HL-60/S4 (cell line): ENCODE measurements at regions not wholly inside any gene's neighbourhood (a gene's known extent, or its start where the extent isn't known, plus 50 kb on each side); places are given as distances from the start of the nearest gene placed in this dataset.

Experiments
- in situ Hi-C: fragments of 300-500 bp; cut with MboI; formaldehyde crosslinking; loops from 2 replicates; pipeline ENCODE4 v1.14.3; 2022; ENCODE audit warnings: low sequenced_read_pairs

DNA sequence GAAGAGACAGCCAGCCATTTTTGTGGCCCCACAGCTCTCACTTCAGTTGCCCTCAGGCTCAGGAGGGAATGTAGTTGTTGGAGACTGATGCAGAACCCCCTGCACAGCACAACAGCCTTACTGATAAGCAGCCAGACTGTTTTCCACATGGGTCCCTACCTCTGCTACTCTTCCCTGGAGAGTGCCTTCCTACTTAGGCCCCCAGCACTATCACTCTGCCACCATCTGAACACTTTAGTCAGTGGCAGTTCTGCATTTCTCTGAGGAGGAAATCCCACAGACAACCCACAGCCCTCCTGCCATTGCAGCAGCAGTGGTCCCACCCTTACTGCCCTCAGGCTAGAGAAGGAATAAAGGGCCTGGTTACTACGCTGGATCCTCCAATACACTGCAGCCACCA, 61.8 kb upstream of the PTPRD start:
- in situ Hi-C loops = no loop called here

DNA sequence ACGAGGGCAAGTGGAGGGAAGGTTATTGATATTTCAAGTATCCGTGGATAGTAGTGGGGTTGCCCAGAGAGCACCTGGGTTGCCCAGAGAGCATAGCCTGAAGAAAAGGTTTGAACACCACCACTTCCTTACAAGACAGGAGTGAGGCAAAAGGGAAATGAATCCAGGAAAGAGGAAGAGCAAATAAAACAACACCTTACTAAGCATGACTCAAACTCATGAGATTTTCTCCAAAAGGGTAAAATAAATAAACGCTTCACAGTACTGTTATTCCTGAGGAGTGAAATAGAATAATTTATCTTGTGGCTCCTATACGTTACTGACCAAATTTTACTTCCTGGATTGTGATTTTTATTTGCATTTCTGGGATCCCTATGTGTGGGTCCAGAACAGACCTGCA, 65.2 kb upstream of the PTPRD start:
- in situ Hi-C loops = no loop called here

DNA sequence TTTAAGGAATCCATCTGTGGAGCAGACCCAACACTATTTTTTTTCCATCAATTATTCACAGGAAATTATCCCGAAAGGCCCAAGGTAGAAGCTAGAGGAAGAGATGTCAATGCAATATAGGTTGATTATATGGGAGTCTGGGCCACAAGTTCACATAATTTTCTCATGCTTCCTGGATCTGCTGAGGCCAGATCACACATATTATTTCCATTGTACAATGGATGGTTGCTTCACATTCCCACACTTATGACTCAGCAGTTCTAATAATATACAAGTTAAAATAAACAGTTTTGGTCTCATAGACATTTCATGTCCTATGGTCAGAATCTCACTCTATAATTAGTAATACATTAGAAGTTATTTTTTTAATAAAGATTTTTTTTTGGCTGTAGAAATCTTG, 66.0 kb upstream of the PTPRD start:
- in situ Hi-C loops = no loop called here

DNA sequence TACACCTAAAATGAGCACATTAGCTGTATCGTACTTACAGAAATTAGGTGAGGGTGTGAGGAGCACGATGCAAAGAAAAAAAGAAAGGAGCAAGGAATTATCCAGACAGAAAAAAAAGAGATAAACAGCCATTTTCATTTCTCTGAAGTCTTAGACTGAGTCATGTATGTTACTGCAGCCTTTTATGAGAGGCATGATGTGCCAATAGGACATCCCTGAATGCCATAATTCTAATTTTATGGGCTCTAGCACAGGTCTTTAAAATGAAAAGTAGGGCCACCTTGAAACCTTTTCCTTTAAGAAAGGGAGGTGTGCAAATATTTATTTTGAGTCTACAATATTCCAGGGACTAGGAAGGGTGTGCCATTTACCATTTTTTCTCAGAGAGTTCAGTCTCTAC, 74.1 kb upstream of the PTPRD start:
- in situ Hi-C loops = no loop called here

DNA sequence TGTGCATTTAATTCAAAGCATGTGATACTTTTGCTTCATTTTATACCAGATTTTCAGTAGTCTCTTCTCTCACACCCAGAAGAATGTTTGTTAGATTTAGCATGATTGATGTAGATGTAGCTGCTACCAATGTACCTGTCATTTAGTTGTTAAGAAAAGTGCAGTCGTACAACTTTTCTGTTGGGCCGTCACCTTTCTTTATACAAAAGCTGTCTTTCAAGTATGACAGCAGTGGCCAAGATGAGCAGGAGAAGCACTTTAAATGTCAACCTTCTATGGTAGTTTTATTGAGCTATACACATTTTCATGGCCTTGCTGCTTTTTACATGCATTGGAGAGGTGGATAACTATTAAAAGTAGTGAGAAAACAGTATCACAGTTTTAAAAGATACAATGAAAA, 77.7 kb upstream of the PTPRD start:
- in situ Hi-C loops = no loop called here

DNA sequence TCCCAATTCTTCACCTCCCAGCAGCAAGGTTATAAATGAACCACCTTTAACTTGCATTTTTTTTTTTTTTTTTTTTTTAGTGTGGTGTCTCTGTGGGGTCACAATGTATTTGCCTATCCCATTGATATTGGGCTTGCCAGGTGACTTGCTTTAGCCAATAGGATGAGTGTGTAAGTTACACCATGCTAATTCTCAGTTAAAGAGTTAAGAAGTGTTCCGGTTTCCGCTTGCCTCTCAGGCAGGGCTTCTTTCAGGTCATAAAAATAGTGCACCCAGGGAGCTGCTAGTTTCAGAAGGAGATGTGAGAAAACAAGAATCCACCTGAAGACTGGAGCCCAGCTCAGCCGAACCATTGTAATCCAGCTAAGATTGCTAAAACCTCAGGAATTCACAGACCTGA, 84.2 kb upstream of the PTPRD start:
- in situ Hi-C loops = no loop called here

DNA sequence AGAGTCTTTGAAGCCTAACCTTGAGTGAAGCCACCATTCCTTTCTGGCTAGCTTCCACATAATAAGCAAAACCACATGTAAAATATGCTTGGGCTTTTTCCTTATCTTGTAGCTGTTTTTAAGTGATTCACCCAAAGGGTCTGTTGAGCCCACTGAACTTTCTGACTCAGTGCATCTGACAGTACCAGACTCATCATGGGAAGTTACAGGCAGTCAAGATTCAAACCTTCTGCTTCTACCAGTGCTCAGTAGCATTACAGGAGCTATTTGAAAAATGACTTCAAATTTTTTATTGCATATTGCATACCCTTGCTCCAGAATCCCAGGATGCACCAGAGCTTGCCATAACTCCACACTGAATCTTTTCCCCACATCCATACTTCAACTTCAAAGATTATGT, 87.5 kb upstream of the PTPRD start:
- in situ Hi-C loops = no loop called here

DNA sequence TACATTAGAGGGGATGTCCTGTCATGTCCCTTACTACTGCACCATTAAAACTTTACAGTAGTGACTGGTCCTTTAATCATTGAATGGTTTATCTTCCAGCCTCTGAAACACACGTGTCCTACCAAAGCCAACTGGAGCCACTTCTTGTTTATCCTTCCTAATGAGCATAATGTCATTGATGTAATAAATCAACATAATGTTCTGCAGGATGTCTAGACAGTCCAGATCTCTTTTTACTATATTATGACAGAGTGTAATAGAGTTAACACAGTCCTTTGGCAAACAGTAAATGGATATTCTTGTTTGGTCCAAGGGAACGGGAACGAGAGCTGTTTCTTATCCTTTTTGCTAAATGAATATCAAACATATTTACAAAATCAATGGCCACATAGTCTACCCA, 88.1 kb upstream of the PTPRD start:
- in situ Hi-C loops = no loop called here

DNA sequence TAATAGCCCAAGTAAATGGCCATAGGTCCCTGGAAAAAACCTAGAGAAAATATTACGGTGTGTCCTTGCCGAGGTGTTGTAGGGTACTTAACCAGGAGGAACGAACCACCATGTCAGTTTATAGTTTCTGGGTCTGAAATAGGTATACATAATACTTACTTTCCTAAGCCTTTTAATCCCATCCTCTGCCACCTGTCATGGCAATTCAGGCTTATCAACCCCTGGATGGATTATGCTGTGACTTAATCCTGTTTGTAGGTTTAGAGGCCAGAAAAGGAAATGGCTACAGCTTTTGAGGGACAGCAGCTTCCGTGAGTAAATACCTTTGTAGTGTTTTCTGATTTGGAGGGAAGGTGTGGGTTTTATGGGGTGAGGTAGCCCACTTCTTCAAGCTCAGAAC, 89.1 kb upstream of the PTPRD start:
- in situ Hi-C loops = no loop called here

DNA sequence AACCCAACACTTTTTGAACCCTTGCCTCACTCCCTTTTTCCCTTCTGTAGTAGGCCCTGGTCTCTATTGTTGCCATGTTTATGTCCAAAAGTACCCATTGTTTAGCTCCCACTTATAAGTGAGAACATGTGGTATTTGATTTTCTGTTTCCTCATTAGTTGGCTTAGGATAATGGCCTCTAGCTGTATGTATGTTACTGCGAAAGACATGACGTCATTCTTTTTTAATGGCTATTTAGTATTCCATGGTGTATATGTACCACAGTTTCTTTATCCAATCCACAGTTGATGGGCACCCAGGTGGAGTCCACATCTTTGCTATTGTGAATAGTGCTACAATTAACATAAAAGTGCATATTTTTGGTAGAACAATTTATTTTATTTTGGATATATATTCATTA, 90.3 kb upstream of the PTPRD start:
- in situ Hi-C loops = no loop called here

DNA sequence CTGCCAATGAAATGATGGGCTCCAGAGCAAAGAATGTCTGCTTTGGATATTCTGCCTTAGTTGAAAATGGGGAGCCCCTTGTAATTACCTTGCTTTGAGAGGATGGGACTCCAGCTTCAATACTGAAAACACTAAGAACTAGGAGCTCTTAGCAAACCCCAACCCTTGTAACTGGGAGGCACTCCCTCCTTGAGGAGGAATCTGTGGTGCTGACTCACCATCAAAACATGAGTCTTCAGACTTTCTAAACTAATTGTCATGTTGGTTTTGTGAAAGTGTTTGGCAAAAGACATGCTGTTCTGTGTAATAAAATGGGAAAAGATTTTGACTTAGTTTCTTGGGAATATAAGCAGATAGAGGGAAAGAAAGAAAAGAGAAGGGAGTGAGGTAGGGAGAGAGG, 91.9 kb upstream of the PTPRD start:
- in situ Hi-C loops = no loop called here

DNA sequence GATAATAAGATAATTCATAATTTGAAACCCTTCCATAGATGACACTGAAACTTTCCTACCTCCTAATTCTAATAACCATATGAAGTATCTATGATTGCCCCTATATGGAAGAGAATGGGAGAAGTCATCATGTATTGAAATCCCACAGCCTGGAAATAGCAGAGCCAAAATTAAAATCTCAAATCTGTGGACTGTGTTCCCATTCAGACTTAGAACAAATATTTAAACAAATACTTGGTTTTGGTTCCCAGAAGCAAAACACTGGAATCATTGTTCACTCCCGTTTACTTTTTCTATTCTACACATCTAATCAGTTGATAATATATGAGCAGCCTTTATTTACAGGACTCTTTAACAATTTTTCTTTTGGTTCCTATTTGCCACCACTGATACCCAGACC, 92.6 kb upstream of the PTPRD start:
- in situ Hi-C loops = no loop called here

DNA sequence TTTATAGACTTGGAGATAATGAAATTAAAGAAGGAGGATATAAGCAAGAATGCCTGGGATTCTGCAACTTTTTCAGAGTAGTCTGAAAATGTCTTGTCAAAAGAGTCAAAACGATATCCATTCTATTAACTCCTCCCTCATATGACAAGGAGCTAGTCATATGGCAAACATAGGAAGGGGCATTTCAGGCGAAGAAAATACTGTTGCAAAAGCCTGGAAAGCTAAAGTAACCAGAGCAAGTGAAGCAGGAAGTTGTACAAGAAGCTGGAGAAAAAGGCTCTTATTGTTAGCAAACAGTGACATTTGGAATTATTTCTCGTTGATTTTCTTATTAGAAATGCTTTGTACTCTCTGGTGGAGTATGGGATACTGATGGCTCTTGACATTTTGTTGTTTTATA, 94.0 kb upstream of the PTPRD start:
- in situ Hi-C loops = no loop called here

DNA sequence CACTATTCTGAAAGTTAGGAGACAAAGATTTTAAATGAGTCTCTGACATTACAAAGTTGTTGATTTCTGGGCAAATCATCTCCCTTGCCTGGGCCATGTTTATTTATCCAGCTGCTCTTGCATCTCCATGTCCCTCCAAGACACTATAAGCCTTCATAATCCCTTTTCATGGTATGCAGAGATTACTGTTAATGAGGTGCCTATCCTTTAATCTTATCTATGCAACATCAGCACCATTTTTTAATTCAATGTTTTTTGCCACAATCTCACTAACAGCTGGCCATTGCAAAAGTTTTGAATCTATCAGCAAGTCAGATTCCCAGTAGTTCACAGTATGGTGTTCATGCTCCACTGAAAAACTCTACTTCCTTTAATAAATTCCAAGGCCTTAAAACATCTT, 108.5 kb upstream of the PTPRD start:
- in situ Hi-C loops = no loop called here

DNA sequence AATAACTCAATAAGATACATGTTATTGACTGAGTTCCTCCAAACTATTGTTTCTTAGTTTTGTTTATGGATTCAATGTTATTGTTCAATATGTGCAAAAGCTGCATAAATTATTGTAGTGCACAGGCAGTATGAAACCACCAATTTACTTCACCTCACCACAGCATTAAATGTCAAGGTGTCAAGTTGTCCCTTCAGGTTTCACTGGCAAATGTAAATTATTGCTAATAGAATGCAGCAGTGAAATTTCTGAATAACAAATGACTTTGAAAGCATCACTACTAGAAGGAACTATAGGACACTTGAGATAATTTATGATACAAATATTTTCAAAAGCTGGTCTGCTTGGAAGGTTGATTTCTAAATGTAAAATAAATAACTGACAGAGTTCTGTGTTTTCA, 116.4 kb upstream of the PTPRD start:
- in situ Hi-C loops = loop anchor here (25.0 kb wide), 1 partner anchor 108 kb away; no protein-coding TSS in a partner anchor

DNA sequence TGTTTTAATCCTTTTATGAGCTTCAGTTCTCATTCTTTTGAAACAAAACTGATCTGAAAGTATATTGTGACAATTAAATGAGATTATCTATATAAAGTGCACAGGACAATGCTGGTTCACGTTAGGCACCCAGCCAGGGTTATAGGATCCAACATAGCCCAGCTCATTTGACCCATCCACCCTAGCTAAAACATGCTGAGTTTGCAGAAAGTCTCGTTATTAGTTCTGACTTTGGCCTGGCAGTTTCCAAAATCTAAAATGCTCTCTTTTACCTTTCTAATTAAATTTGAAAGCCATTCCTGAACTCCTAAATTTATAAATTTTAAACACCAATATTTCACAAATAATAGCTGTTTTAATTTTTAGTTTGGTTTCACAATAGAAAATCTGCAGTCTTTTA, 131.9 kb upstream of the PTPRD start:
- in situ Hi-C loops = loop anchor here (25.0 kb wide), 1 partner anchor 93 kb away; no protein-coding TSS in a partner anchor

DNA sequence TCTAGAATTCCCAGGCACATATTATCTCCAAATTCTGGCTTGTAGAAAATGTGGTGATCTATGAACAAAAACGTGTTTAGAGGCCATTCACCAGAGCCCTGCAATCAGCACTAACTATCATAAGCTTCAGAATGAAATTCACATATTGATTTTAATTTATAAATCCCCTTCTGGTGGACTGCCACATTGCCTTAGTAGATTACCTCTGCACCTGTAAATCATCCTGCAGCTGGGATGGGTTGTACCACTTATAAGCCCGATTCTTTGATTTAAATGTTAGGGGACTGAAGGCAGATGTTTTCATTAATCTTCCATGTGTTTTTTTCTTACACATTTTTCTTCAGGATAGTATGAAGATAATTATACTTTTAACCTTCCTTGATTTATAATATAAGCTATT, 140.7 kb upstream of the PTPRD start:
- in situ Hi-C loops = no loop called here

DNA sequence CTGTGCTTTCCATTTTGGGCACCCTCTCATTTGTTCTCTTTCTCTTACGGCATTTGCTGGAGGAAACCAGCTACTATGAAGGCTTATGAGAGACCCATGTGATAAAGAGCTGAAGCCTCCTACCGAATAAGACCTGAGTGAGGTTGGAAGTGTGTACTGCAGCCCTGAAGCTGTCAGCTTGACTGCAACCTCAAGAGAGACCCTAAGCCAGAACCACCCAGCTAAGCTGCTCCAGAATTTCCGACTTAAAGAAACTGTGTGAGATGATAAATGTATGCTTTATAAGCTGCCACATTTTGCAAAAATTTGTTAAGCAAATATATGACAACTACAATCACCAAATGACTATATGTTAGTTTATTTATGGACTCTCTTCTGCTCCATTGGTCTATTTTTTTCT, 151.7 kb upstream of the PTPRD start:
- in situ Hi-C loops = no loop called here

DNA sequence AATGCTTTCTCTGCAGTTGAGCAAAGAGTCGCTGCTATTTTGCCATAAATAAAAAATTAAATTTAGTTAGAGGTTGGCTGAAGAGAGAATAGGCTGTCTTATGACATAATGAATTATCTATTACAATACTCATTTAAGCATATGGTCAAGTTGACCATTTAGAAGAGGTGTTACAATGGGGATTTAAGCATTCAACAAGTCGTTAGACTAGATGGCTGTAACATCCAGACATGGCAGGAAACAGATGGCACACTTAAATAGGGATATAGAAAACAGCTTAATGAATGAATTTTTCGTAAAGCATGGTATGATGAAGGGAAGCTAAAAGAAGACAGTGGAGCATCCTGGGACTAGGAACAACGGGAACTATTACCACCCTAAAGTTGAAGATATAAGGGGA, 160.3 kb upstream of the PTPRD start:
- in situ Hi-C loops = no loop called here

DNA sequence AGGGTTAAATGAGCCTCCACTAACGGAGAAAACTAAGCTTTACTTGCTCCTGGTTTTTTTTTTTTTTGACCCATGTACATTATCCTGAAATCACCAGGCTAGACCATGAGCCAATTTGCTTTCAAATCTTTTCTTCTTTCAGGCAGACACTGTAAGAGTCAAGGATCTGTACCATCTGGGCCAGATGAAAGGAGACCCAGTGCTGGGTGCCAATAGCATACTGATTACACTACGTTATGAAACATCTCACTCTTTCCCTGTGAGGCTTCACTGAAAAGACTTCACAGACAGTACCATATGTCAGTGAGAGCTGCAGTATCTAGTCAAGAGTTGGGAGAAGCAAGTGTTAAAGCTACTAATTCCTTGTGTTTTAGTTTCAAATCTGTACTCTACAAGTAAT, 161.2 kb upstream of the PTPRD start:
- in situ Hi-C loops = no loop called here

DNA sequence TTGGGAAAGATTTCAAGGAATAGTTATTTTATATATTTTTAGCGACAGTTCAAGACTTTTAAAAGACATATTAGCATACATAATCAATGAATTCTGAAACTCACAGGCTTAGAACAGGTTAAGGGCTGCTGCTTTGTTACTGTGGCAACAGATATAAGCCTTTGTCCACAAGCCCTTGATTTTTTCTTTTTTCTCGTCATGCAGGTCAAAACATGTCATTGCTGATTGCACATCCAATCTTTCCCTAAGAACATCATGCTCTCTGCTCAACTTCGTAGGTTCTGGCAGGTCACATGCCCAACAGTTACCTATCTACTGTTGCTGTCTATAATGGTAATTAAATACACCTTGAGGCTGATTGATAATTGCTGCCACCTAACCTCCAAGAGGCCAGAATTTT, 172.5 kb upstream of the PTPRD start:
- in situ Hi-C loops = no loop called here

DNA sequence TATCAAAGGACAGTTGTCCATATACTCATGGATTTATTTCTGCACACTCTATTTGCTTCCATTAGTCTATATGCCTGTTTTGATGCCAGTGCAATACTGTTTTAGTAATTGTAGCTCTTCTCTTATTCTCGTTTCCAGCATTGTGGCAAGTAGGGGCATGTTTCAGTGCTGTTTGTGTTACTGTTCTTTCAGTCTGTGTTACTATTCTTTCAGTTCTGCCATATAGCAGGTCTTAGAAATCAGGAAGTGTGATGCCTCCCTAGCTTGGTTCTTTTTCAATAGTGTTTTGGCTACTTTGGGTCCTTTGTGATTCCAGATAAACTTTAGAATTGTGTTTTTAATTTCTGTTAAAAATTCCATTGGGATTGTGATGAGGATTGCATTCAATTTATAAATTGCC, 180.5 kb upstream of the PTPRD start:
- in situ Hi-C loops = no loop called here

DNA sequence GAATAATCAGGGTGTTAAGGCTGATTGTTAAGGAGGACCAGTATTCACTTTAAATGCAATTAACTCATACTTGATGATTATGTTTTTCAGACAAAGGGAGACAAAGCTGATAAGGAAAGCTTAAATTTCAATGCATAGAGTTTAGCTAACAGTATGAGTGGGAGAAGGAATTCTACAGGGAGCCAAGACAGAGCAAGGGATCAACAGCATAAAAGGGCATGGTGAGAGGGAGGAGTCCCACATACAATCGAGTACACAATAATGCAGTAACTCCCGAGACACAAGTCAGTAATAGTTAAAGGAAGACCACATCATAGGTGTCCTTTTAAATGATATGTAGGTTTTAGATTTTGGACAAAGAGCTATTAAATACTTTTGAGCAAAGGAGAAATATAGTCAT, 191.7 kb upstream of the PTPRD start:
- in situ Hi-C loops = no loop called here

DNA sequence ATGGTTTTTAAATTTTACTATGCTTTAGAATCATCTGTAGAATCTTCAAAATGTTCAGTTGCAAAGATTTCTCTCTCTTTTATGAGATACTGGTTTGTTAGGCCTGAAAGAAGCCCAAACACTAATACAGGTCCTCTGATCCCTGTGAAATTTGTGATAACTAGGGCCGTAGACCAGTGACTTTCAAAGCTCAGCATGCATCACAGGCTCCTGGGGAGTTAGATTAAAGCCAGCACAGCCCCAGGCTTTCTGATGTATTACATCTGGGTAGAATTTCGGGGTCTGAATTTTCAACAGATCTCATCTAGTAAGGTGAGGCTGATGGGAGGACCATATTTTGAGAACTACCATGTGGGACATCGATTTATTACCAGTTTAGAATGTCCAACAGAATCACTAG, 194.1 kb upstream of the PTPRD start:
- in situ Hi-C loops = no loop called here
